Tibial nerve (tissue), 4 donors: ENCODE measurements at regions not wholly inside any gene's neighbourhood (a gene's known extent, or its start where the extent isn't known, plus 50 kb on each side); places are given as distances from the start of the nearest gene placed in this dataset.

Experiments used
- DNase-seq, 2 donors: peaks; one replicate each; pipeline ENCODE4 v3.0.0-alpha.2; 2019; ENCODE audit warnings: low spot score in 2 of 2
- H3K27ac ChIP-seq, 4 donors: fragments of 200-600 bp; sonication (generic) in 3 of 4; one replicate each; pipeline ENCODE4 v1.5.1; 2017 to 2019; ENCODE audit warnings: mild to moderate bottlenecking in 1 of 4
- H3K27me3 ChIP-seq, 2 donors: fragments of 200-600 bp; sonication (generic) in 1 of 2; one replicate each; pipeline versions ENCODE4 v1.5.1 to v1.6.0; 2017 to 2019
- H3K36me3 ChIP-seq, 3 donors: fragments of 200-600 bp; sonication (generic); one replicate each; pipeline ENCODE4 v1.5.1; 2018 to 2019
- H3K4me1 ChIP-seq, 4 donors: fragments of 200-600 bp; sonication (generic) in 3 of 4; one replicate each; pipeline ENCODE4 v1.5.1; 2017 to 2019
- H3K4me3 ChIP-seq, 4 donors: fragments of 200-600 bp; sonication (generic) in 3 of 4; one replicate each; pipeline ENCODE4 v1.5.1; 2017 to 2019; ENCODE audit warnings: mild to moderate bottlenecking in 1 of 4, moderate library complexity in 1 of 4
- H3K9me3 ChIP-seq, 4 donors: fragments of 200-600 bp; sonication (generic) in 3 of 4; one replicate each; pipeline ENCODE4 v1.5.1; 2017 to 2019
- EP300 ChIP-seq, 2 donors: sonication (generic); formaldehyde crosslinking; IDR thresholded peaks; one replicate each; pipeline ENCODE4 v1.6.1; 2017; ENCODE audit warnings: antibody characterized with exemption in 2 of 2, mild to moderate bottlenecking in 1 of 2
- POLR2A ChIP-seq, 2 donors: fragments of 450-650 bp; IDR thresholded peaks; one replicate each; pipeline ENCODE4 v1.6.1; 2017; ENCODE audit warnings: antibody characterized with exemption in 2 of 2, mild to moderate bottlenecking in 2 of 2, moderate library complexity in 2 of 2
- WGBS, 2 donors: methylation state at CpG; one replicate each; pipeline ENCODE4 v1.1.5; 2018; 5-methylcytosine and 5-hydroxymethylcytosine counted together
- TF ChIP-seq, protein P1 (sequence below), 5 experiments: fragments of 200-600 bp in 3 of 5; fragments of 450-650 bp in 2 of 5; sonication (generic) in 3 of 5; IDR thresholded peaks; one replicate each; pipeline ENCODE4 v1.5.1; 2016 to 2019; ENCODE audit warnings: antibody characterized with exemption in 5 of 5, mild to moderate bottlenecking in 3 of 5, moderate library complexity in 2 of 5

GRCh38 chr2:195471163-195471562 is 185.9 kb upstream of the SLC39A10 start:
- H3K27ac ChIP-seq: no peak overlapping the region
- no peaks in the 10 kb centered on the region for H3K4me1 ChIP-seq
- H3K27me3 ChIP-seq: no peaks in the 10 kb centered on the region
- WGBS, 2 donors: 58 to 75% methylated on average over 2 of the region's 2 CpGs
- DNase-seq: no peak
- peaks cover 0 to 8% (median 1%) of the 10 kb centered on the region in 4 donors for H3K9me3 ChIP-seq
- no peak overlapping the region for H3K4me3 ChIP-seq
- H3K36me3 ChIP-seq: no peaks in the 10 kb centered on the region
- TF ChIP-seq, protein P1, sequence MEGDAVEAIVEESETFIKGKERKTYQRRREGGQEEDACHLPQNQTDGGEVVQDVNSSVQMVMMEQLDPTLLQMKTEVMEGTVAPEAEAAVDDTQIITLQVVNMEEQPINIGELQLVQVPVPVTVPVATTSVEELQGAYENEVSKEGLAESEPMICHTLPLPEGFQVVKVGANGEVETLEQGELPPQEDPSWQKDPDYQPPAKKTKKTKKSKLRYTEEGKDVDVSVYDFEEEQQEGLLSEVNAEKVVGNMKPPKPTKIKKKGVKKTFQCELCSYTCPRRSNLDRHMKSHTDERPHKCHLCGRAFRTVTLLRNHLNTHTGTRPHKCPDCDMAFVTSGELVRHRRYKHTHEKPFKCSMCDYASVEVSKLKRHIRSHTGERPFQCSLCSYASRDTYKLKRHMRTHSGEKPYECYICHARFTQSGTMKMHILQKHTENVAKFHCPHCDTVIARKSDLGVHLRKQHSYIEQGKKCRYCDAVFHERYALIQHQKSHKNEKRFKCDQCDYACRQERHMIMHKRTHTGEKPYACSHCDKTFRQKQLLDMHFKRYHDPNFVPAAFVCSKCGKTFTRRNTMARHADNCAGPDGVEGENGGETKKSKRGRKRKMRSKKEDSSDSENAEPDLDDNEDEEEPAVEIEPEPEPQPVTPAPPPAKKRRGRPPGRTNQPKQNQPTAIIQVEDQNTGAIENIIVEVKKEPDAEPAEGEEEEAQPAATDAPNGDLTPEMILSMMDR (IDR thresholded peaks at IDR 0.05): no peak
- TF ChIP-seq EP300 (IDR thresholded peaks at IDR 0.05) (no peak), POLR2A (IDR thresholded peaks at IDR 0.05) (no peak)

DNA sequence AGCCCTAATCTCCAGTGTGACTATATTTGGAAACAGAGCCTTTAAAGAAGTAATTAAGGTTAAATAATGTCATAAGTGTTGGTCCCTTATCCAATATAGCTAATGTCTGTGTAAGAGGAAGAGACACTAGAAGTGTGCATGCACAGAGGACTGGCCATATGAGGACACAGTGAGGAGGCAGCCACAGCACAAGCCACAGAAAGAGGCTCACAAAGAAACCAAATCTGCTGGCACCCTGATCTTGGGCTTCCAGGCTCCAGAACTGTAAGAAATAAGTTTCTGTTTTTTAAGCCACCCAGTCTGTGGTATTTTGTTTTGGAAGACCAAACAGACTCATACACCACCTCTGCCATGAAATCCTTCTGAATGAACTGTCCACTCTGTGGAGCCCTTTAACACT is 186.4 kb upstream of the SLC39A10 start:
- no peaks in the 10 kb centered on the region for H3K4me1 ChIP-seq
- TF ChIP-seq, protein P1 (IDR thresholded peaks at IDR 0.05): no peak
- TF ChIP-seq EP300 (IDR thresholded peaks at IDR 0.05): no peak
- no peak for TF ChIP-seq POLR2A (IDR thresholded peaks at IDR 0.05)
- H3K27me3 ChIP-seq: no peaks in the 10 kb centered on the region
- no peak for DNase-seq
- no peaks in the 10 kb centered on the region for H3K36me3 ChIP-seq
- H3K27ac ChIP-seq: no peak overlapping the region
- no peak overlapping the region for H3K4me3 ChIP-seq
- H3K9me3 ChIP-seq: peaks cover 0 to 14% (median 2%) of the 10 kb centered on the region in 4 donors

- H3K36me3 ChIP-seq: no peaks in the 10 kb centered on the region
- H3K4me1 ChIP-seq: no peaks in the 10 kb centered on the region
- no peak overlapping the region for H3K4me3 ChIP-seq
- no peak for DNase-seq
- H3K27ac ChIP-seq: no peak overlapping the region
- peaks cover 0 to 17% (median 2%) of the 10 kb centered on the region in 4 donors for H3K9me3 ChIP-seq
- H3K27me3 ChIP-seq: no peaks in the 10 kb centered on the region
- TF ChIP-seq, protein P1 (IDR thresholded peaks at IDR 0.05): no peak
- TF ChIP-seq EP300 (IDR thresholded peaks at IDR 0.05) (no peak), POLR2A (IDR thresholded peaks at IDR 0.05) (no peak)
- WGBS, 2 donors: 87 to 90% methylated on average over 2 of the region's 2 CpGs
Measured at GRCh38 chr2:195468771-195469170, 188.3 kb upstream of the SLC39A10 start.

GRCh38 chr2:195466427-195466826 is 190.6 kb upstream of the SLC39A10 start:
- H3K27ac ChIP-seq: no peak overlapping the region
- TF ChIP-seq, protein P1 (IDR thresholded peaks at IDR 0.05): no peak
- TF ChIP-seq POLR2A (IDR thresholded peaks at IDR 0.05): no peak
- TF ChIP-seq EP300 (IDR thresholded peaks at IDR 0.05): no peak
- H3K27me3 ChIP-seq: no peaks in the 10 kb centered on the region
- no peak for DNase-seq
- H3K4me1 ChIP-seq: no peaks in the 10 kb centered on the region
- no peak overlapping the region for H3K4me3 ChIP-seq
- H3K9me3 ChIP-seq: peaks cover 0 to 17% (median 2%) of the 10 kb centered on the region in 4 donors
- H3K36me3 ChIP-seq: no peaks in the 10 kb centered on the region

- H3K27ac ChIP-seq: no peak overlapping the region
- no peak for DNase-seq
- H3K9me3 ChIP-seq: peaks cover 0 to 7% (median 0%) of the 10 kb centered on the region in 4 donors
- no peaks in the 10 kb centered on the region for H3K36me3 ChIP-seq
- H3K4me3 ChIP-seq: no peak overlapping the region
- TF ChIP-seq, protein P1 (IDR thresholded peaks at IDR 0.05): no peak
- no peak for TF ChIP-seq POLR2A (IDR thresholded peaks at IDR 0.05)
- no peak for TF ChIP-seq EP300 (IDR thresholded peaks at IDR 0.05)
- 56 to 58% methylated on average over 3 of the region's 3 CpGs for WGBS, 2 donors
- H3K27me3 ChIP-seq: no peaks in the 10 kb centered on the region
- H3K4me1 ChIP-seq: no peaks in the 10 kb centered on the region
Measured at GRCh38 chr2:195461010-195461409, 196.0 kb upstream of the SLC39A10 start.
